Naive thymus-derived CD4-positive, alpha-beta T cell (primary cell): ENCODE measurements at regions not wholly inside any gene's neighbourhood (a gene's known extent, or its start where the extent isn't known, plus 50 kb on each side); places are given as distances from the start of the nearest gene placed in this dataset.

Experiments
- ATAC-seq: fragments of 150-1000 bp; cut with Tn5 transposase; 2 replicates; pipeline ENCODE4 v1.10.0; 2021; ENCODE audit warnings: mild to moderate bottlenecking, moderate library complexity
- CTCF ChIA-PET: fragments of 350-600 bp; sonication (Branson Sonifier 250); formaldehyde crosslinking; loops from one replicate; lab custom pipeline; 2021; ENCODE audit warnings: antibody characterized with exemption; lab: Charles Lee
- POLR2A ChIA-PET: fragments of 350-600 bp; sonication (Branson Sonifier 250); formaldehyde crosslinking; loops from one replicate; lab custom pipeline; 2021; ENCODE audit warnings: antibody characterized with exemption, inconsistent platforms; lab: Charles Lee
- DNase-seq, 9 donors: peaks; one replicate each; pipeline versions ENCODE4 v3.0.0 to v3.0.0-alpha.2; 2020 to 2022; ENCODE audit warnings: mixed read lengths in 1 of 9
- H3K27ac ChIP-seq: one replicate; pipeline ENCODE4 v1.7.0; 2013; ENCODE audit warnings: mild to moderate bottlenecking, low read depth, low read length, moderate library complexity
- H3K27me3 ChIP-seq, 2 donors: one replicate each; pipeline ENCODE4 v1.7.0; 2013; ENCODE audit warnings: low read length in 2 of 2, mild to moderate bottlenecking in 2 of 2, moderate library complexity in 2 of 2; ENCODE audit not compliant: control insufficient read depth in 2 of 2, insufficient read depth in 2 of 2
- H3K36me3 ChIP-seq, 3 experiments: 1 replicate in 2 of 3; 2 replicates in 1 of 3; pipeline ENCODE4 v1.7.0; 2013; ENCODE audit warnings: low read length in 3 of 3, mild to moderate bottlenecking in 3 of 3, moderate library complexity in 1 of 3; ENCODE audit not compliant: insufficient read depth in 3 of 3, control insufficient read depth in 2 of 3
- H3K4me1 ChIP-seq, 2 donors: one replicate each; pipeline ENCODE4 v1.7.0; 2013; ENCODE audit warnings: low read length in 2 of 2, mild to moderate bottlenecking in 2 of 2, moderate library complexity in 1 of 2; ENCODE audit not compliant: control insufficient read depth in 2 of 2, insufficient read depth in 2 of 2
- H3K4me3 ChIP-seq: 2 replicates; pipeline ENCODE4 v1.7.0; 2013; ENCODE audit warnings: mild to moderate bottlenecking, low read length
- H3K9me3 ChIP-seq, 3 experiments: 1 replicate in 2 of 3; 2 replicates in 1 of 3; pipeline ENCODE4 v1.7.0; 2013; ENCODE audit warnings: low read length in 3 of 3; ENCODE audit not compliant: control insufficient read depth in 2 of 3
- H3K27ac Mint-ChIP-seq, 9 donors: one replicate each; pipeline ENCODE4 v1.8.0; 2020 to 2022; ENCODE audit warnings: mixed read lengths in 9 of 9, mild to moderate bottlenecking in 8 of 9, moderate library complexity in 5 of 9, inconsistent platforms in 2 of 9
- H3K27me3 Mint-ChIP-seq, 5 donors: one replicate each; pipeline ENCODE4 v1.8.0; 2021 to 2022; ENCODE audit warnings: mixed read lengths in 5 of 5, mild to moderate bottlenecking in 1 of 5
- H3K36me3 Mint-ChIP-seq, 5 donors: one replicate each; pipeline ENCODE4 v1.8.0; 2020 to 2022; ENCODE audit warnings: mixed read lengths in 5 of 5, mild to moderate bottlenecking in 3 of 5, inconsistent platforms in 1 of 5
- H3K4me1 Mint-ChIP-seq, 7 donors: one replicate each; pipeline ENCODE4 v1.8.0; 2020 to 2022; ENCODE audit warnings: mixed read lengths in 7 of 7, mild to moderate bottlenecking in 3 of 7, inconsistent platforms in 1 of 7
- H3K4me3 Mint-ChIP-seq, 10 donors: one replicate each; pipeline ENCODE4 v1.8.0; 2020 to 2022; ENCODE audit warnings: mild to moderate bottlenecking in 10 of 10, mixed read lengths in 10 of 10, moderate library complexity in 6 of 10, inconsistent platforms in 2 of 10
- H3K9me3 Mint-ChIP-seq, 11 donors: one replicate each; pipeline ENCODE4 v1.8.0; 2020 to 2022; ENCODE audit warnings: mixed read lengths in 11 of 11, mild to moderate bottlenecking in 4 of 11, inconsistent platforms in 1 of 11, moderate library complexity in 1 of 11
- intact Hi-C, 2 donors: fragments of 100-400 bp; cut with micrococcal nuclease; formaldehyde crosslinking; loops; one replicate each; pipeline ENCODE4 v1.15.1; 2023

DNA sequence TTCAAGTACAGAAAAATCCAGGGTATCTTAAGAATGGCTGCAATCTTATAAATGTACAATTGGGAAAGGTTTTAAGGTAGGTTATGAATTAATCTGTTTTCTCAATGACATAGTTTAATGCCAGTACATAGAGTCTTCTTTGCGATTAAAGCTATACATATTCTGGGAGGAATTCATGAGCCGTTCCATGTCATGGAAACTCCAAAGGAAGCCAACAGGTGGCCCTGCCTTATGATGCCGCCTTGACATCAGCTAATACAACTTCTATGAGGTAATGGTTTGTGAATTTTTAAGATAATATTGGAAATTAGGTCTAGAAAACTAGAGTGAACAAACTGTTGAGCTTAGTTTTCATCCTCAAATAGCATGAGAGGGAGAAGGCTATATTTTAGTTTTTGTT, 713.4 kb downstream of the EFNA5 start:
- ATAC-seq (no peak), DNase-seq (no peak)
- no peaks in the 10 kb centered on the region for H3K9me3 ChIP-seq
- no peaks in the 10 kb centered on the region for H3K36me3 Mint-ChIP-seq
- H3K4me1 ChIP-seq: no peaks in the 10 kb centered on the region
- H3K27me3 ChIP-seq: no peaks in the 10 kb centered on the region
- H3K4me3 ChIP-seq: no peak overlapping the region
- ChIA-PET CTCF (no interaction called here), POLR2A (no interaction called here)
- intact Hi-C loops: no loop called here
- H3K4me3 Mint-ChIP-seq: no peak overlapping the region
- peaks cover 0 to 12% (median 3%) of the 10 kb centered on the region in 11 donors for H3K9me3 Mint-ChIP-seq
- no peak overlapping the region for H3K27ac Mint-ChIP-seq
- H3K36me3 ChIP-seq: no peaks in the 10 kb centered on the region
- H3K4me1 Mint-ChIP-seq: no peaks in the 10 kb centered on the region
- no peak overlapping the region for H3K27ac ChIP-seq
- no peaks in the 10 kb centered on the region for H3K27me3 Mint-ChIP-seq

DNA sequence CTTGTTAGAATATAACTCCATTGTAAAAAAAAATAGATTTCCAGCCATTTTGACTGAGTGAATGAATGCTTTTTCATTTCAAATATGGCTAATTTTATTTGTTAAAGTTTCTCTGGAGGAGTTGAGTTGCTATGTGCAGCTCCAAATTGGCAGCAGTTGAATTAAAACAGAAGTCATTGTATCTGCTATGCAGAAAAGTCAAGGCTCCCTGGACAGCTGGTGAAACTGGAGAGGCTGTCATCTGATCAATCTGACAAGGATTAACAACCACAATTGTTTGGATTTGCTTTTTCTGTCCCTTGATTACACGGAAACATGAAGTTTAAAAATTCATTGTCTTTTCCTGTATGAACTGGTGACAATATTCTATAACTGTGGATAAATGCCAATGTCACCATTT, 713.9 kb downstream of the EFNA5 start:
- H3K4me3 ChIP-seq: no peak overlapping the region
- H3K27me3 Mint-ChIP-seq: no peaks in the 10 kb centered on the region
- H3K4me3 Mint-ChIP-seq: no peak overlapping the region
- ChIA-PET CTCF (no interaction called here), POLR2A (no interaction called here)
- DNase-seq (no peak), ATAC-seq (no peak)
- H3K4me1 ChIP-seq: no peaks in the 10 kb centered on the region
- H3K36me3 ChIP-seq: no peaks in the 10 kb centered on the region
- H3K4me1 Mint-ChIP-seq: no peaks in the 10 kb centered on the region
- H3K27me3 ChIP-seq: no peaks in the 10 kb centered on the region
- H3K36me3 Mint-ChIP-seq: no peaks in the 10 kb centered on the region
- H3K9me3 Mint-ChIP-seq: peaks cover 0 to 12% (median 1%) of the 10 kb centered on the region in 11 donors
- no peak overlapping the region for H3K27ac Mint-ChIP-seq
- H3K27ac ChIP-seq: no peak overlapping the region
- intact Hi-C loops: no loop called here
- H3K9me3 ChIP-seq: no peaks in the 10 kb centered on the region

- POLR2A ChIA-PET: no interaction called here
- no peaks in the 10 kb centered on the region for H3K36me3 Mint-ChIP-seq
These were observed 714.5 kb downstream of the EFNA5 start for GRCh38 chr5:106956187-106956586.

DNA sequence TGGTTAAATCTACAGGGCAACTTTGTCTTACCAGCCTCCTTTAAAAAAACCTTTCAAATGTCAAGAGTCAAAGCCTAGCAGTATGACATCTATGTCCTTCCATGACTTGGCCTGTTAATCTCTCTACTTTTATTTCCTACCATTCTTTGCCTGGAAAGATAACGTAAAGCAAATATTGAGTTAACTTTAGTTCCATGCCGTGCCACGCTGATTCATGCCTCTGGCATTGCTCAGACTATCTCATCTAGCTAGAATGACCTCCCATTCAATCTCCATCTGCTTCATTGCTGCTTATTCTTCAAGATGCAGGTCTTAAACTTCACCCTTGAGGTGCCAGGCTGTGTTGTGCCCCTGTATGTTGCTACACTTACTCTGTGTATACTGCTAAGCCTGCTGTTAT, 729.8 kb downstream of the EFNA5 start:
- Histone ChIP-seq H3K4me3 (no peak overlapping the region), H3K27me3 (no peaks in the 10 kb centered on the region), H3K4me1 (no peaks in the 10 kb centered on the region), H3K9me3 (no peaks in the 10 kb centered on the region), H3K27ac (no peak overlapping the region), H3K36me3 (no peaks in the 10 kb centered on the region)
- DNase-seq: no peak
- Mint-ChIP-seq H3K27ac (no peak overlapping the region), H3K36me3 (no peaks in the 10 kb centered on the region), H3K4me1 (no peaks in the 10 kb centered on the region), H3K9me3 (peaks cover 0 to 14% (median 5%) of the 10 kb centered on the region in 11 donors), H3K4me3 (no peak overlapping the region), H3K27me3 (no peaks in the 10 kb centered on the region)
- POLR2A ChIA-PET: no interaction called here
- intact Hi-C loops: no loop called here
- ATAC-seq: no peak
- CTCF ChIA-PET: no interaction called here

More at GRCh38 chr5:106956187-106956586, 714.5 kb downstream of the EFNA5 start:
- intact Hi-C loops: no loop called here
- H3K27me3 Mint-ChIP-seq: no peaks in the 10 kb centered on the region
- no peak overlapping the region for H3K27ac ChIP-seq
- no peaks in the 10 kb centered on the region for H3K4me1 Mint-ChIP-seq
- no peaks in the 10 kb centered on the region for H3K4me1 ChIP-seq
- ATAC-seq: no peak
- H3K27me3 ChIP-seq: no peaks in the 10 kb centered on the region
- no peak for DNase-seq
- CTCF ChIA-PET: no interaction called here
- H3K27ac Mint-ChIP-seq: no peak overlapping the region
- H3K9me3 Mint-ChIP-seq: peaks cover 0 to 12% (median 0%) of the 10 kb centered on the region in 11 donors
- no peak overlapping the region for H3K4me3 ChIP-seq
- no peaks in the 10 kb centered on the region for H3K36me3 ChIP-seq
- no peaks in the 10 kb centered on the region for H3K9me3 ChIP-seq
- no peak overlapping the region for H3K4me3 Mint-ChIP-seq

DNA sequence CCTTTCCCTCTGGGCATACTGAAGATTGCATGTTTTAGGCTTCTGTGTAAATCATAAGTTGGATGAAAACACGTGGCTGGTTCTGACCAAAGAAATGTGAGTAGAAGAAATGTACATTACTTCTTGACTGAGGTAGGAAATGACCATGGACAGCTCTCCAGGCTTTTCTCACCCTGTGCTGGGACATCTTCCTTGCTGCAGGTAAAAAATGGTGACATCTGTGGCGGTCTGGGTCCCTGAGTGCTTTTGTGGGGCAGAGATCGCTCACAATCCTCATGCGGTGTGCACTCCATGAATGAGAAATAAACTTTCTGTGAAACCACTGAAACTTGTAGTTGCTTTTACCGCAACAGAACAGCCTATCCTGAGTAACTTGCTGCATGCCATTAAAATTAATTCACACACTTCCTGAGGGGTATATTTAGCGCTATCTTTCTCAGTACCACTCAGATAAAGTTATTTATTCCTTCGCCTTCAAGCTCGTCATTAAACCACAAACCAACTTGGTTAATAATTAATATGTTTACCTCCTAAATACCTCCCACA, 730.4 kb downstream of the EFNA5 start:
- Histone ChIP-seq H3K4me1 (no peaks in the 10 kb centered on the region), H3K27ac (no peak overlapping the region), H3K27me3 (no peaks in the 10 kb centered on the region), H3K9me3 (no peaks in the 10 kb centered on the region), H3K4me3 (no peak overlapping the region), H3K36me3 (no peaks in the 10 kb centered on the region)
- Mint-ChIP-seq H3K27me3 (no peaks in the 10 kb centered on the region), H3K4me1 (no peaks in the 10 kb centered on the region), H3K4me3 (no peak overlapping the region), H3K9me3 (peaks cover 0 to 14% (median 5%) of the 10 kb centered on the region in 11 donors), H3K27ac (no peak overlapping the region), H3K36me3 (no peaks in the 10 kb centered on the region)
- DNase-seq: no peak
- CTCF ChIA-PET: no interaction called here
- ATAC-seq: no peak
- POLR2A ChIA-PET: no interaction called here
- intact Hi-C loops: no loop called here

GRCh38 chr5:106923409-106923808, 747.3 kb downstream of the EFNA5 start:
- DNase-seq: no peak
- no peaks in the 10 kb centered on the region for H3K36me3 Mint-ChIP-seq
- intact Hi-C loops: no loop called here
- POLR2A ChIA-PET: no interaction called here
- peaks cover 0 to 5% (median 0%) of the 10 kb centered on the region in 11 donors for H3K9me3 Mint-ChIP-seq
- H3K4me3 ChIP-seq: no peak overlapping the region
- no peak overlapping the region for H3K27ac ChIP-seq
- H3K27me3 ChIP-seq: no peaks in the 10 kb centered on the region
- no peak for ATAC-seq
- H3K4me1 Mint-ChIP-seq: no peaks in the 10 kb centered on the region
- no peaks in the 10 kb centered on the region for H3K4me1 ChIP-seq
- H3K36me3 ChIP-seq: no peaks in the 10 kb centered on the region
- no peaks in the 10 kb centered on the region for H3K9me3 ChIP-seq
- no peak overlapping the region for H3K4me3 Mint-ChIP-seq
- H3K27me3 Mint-ChIP-seq: peaks cover 0 to 6% (median 0%) of the 10 kb centered on the region in 5 donors
- no peak overlapping the region for H3K27ac Mint-ChIP-seq
- CTCF ChIA-PET: no interaction called here

DNA sequence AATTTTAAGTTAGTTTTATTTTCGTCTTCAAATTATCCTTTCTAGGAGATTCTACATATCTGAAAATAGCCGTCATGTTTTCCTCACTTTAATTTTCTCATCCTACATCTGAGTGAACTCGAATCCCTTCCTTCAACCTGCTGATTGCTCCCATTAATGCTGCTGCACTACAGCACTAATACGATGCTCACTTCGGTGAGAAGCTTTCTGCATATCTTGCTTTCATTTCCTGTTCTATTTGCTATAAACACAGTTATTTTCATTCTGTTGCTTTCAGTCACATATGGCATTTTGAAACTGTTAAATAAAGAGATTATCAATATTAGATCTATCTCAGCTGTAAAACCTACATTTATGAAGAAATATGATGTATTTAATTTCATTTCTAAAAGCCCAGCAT, 749.2 kb downstream of the EFNA5 start:
- Mint-ChIP-seq H3K4me1 (no peaks in the 10 kb centered on the region), H3K27me3 (peaks cover 0 to 3% (median 0%) of the 10 kb centered on the region in 5 donors), H3K9me3 (peaks cover 0 to 4% (median 0%) of the 10 kb centered on the region in 11 donors), H3K4me3 (no peak overlapping the region), H3K36me3 (no peaks in the 10 kb centered on the region), H3K27ac (no peak overlapping the region)
- no peaks in the 10 kb centered on the region for H3K9me3 ChIP-seq
- H3K4me1 ChIP-seq: no peaks in the 10 kb centered on the region
- POLR2A ChIA-PET: no interaction called here
- no peak for DNase-seq
- CTCF ChIA-PET: no interaction called here
- no peak overlapping the region for H3K27ac ChIP-seq
- no peaks in the 10 kb centered on the region for H3K36me3 ChIP-seq
- intact Hi-C loops: no loop called here
- ATAC-seq: no peak
- no peak overlapping the region for H3K4me3 ChIP-seq
- H3K27me3 ChIP-seq: no peaks in the 10 kb centered on the region
